HepG2 (cell line): ENCODE measurements at regions not wholly inside any gene's neighbourhood (a gene's known extent, or its start where the extent isn't known, plus 50 kb on each side); places are given as distances from the start of the nearest gene placed in this dataset.

Experiments used
- ATAC-seq: fragments of 200-7000 bp; cut with Tn5 transposase; 3 replicates; pipeline ENCODE4 v1.9.1; 2020; ENCODE audit warnings: mild to moderate bottlenecking, moderate library complexity
- BruUV-seq: library from RNA; stranded (reverse); fragments of 400-500 nt; replicated peaks from 2 replicates; lab custom pipeline; 2021; lab: Mats Ljungman, UMichigan
- CTCF ChIA-PET: fragments of 300-600 bp; formaldehyde crosslinking; extraction: SDS; loops from one replicate; lab custom pipeline; 2021; ENCODE audit warnings: low total read pairs, inconsistent platforms, low intra/inter-chr PET ratio; lab: Yijun Ruan, JAX
- POLR2A ChIA-PET: fragments of 350-600 bp; sonication (Branson Sonifier 250); formaldehyde crosslinking; loops from one replicate; lab custom pipeline; 2020; ENCODE audit warnings: antibody characterized with exemption, inconsistent platforms; lab: Yijun Ruan, JAX
- DNase-seq: peaks from one replicate; pipeline ENCODE4 v3.0.0-alpha.2; 2015; ENCODE audit warnings: low spot score
- FAIRE-seq: peaks from 3 replicates; lab custom pipeline; 2011; peaks lifted over from hg19 to GRCh38; lab: Jason Lieb, UNC
- H2AFZ ChIP-seq: one replicate; pipeline ENCODE4 v1.6.1; 2011; ENCODE audit warnings: low read length, inconsistent platforms
- H3K27ac ChIP-seq: fragments of 300-600 bp; 3 replicates; pipeline ENCODE4 v1.8.0; 2011; ENCODE audit warnings: mixed run types, mild to moderate bottlenecking, mixed read lengths, low read length, inconsistent platforms; ENCODE audit not compliant: insufficient read depth; ENCODE audit errors: extremely low read length
- H3K27me3 ChIP-seq, 2 experiments: fragments of 200-600 bp in 1 of 2; 2 replicates in 1 of 2; 3 replicates in 1 of 2; pipeline versions ENCODE4 v1.6.0 to v1.8.0; 2011; ENCODE audit warnings: low read length in 2 of 2, mild to moderate bottlenecking in 2 of 2, moderate library complexity in 2 of 2, inconsistent platforms in 1 of 2; ENCODE audit not compliant: insufficient read depth in 2 of 2, control insufficient read depth in 1 of 2
- H3K36me3 ChIP-seq, 2 experiments: fragments of 200-600 bp in 1 of 2; replicated peaks in 1 of 2; 2 replicates in 1 of 2; 3 replicates in 1 of 2; pipeline versions ENCODE4 v1.5.1 to v1.8.0; 2011; ENCODE audit warnings: low read length in 2 of 2, inconsistent platforms in 1 of 2; ENCODE audit not compliant: insufficient read depth in 2 of 2, control insufficient read depth in 1 of 2
- H3K4me1 ChIP-seq: 2 replicates; pipeline ENCODE4 v1.5.1; 2012; ENCODE audit warnings: low read length, inconsistent platforms; ENCODE audit not compliant: insufficient read depth
- H3K4me2 ChIP-seq: 2 replicates; pipeline ENCODE4 v1.6.0; 2011; ENCODE audit warnings: low read depth, low read length, inconsistent platforms
- H3K4me3 ChIP-seq, 3 experiments: fragments of 200-600 bp in 1 of 3; sonication (generic), shearing (Covaris generic) in 1 of 3; replicated peaks in 1 of 3; 2 replicates each; pipeline ENCODE4 v1.5.1; 2011 to 2016; ENCODE audit warnings: low read length in 3 of 3, inconsistent platforms in 2 of 3, low read depth in 2 of 3, mild to moderate bottlenecking in 2 of 3, control low read depth in 1 of 3, mixed read lengths in 1 of 3; ENCODE audit not compliant: insufficient read depth in 1 of 3
- H3K79me2 ChIP-seq: one replicate; pipeline ENCODE4 v1.6.1; 2011; ENCODE audit warnings: low read length, inconsistent platforms; ENCODE audit not compliant: insufficient read depth
- H3K9ac ChIP-seq: 2 replicates; pipeline ENCODE4 v1.6.0; 2011; ENCODE audit warnings: mild to moderate bottlenecking, low read depth, low read length, inconsistent platforms; ENCODE audit not compliant: insufficient read depth
- H3K9me3 ChIP-seq: 2 replicates; pipeline ENCODE4 v1.5.1; 2012; ENCODE audit warnings: mild to moderate bottlenecking, low read length
- H4K20me1 ChIP-seq: 2 replicates; pipeline ENCODE4 v1.6.0; 2011; ENCODE audit warnings: inconsistent platforms, mild to moderate bottlenecking, low read length, moderate library complexity; ENCODE audit not compliant: insufficient read depth
- BHLHE40 ChIP-seq: IDR thresholded peaks from 2 replicates; pipeline ENCODE4 v1.6.1; 2011; ENCODE audit warnings: low read length, improper control_type of control experiment
- CAMTA2 ChIP-seq: sonication (generic); formaldehyde crosslinking; IDR thresholded peaks from 2 replicates; pipeline ENCODE4 v1.4.0; 2020; ENCODE audit warnings: mild to moderate bottlenecking, missing genetic modification reagents, borderline replicate concordance
- CENPT ChIP-seq: sonication (generic); formaldehyde crosslinking; IDR thresholded peaks from 2 replicates; pipeline ENCODE4 v1.8.0; 2022; ENCODE audit warnings: low read depth, mild to moderate bottlenecking, moderate library complexity, missing genetic modification reagents
- MAFF ChIP-seq: IDR thresholded peaks from 2 replicates; pipeline ENCODE4 v1.6.1; 2011; ENCODE audit warnings: low read depth, low read length, improper control_type of control experiment
- RARA ChIP-seq: IDR thresholded peaks from 2 replicates; pipeline ENCODE4 v1.6.1; 2016; ENCODE audit warnings: missing genetic modification reagents, missing compliant biosample characterization
- ZFP1 ChIP-seq: IDR thresholded peaks from 2 replicates; pipeline ENCODE4 v1.6.1; 2016
- ZNF350 ChIP-seq: sonication (generic); formaldehyde crosslinking; IDR thresholded peaks from 2 replicates; pipeline ENCODE4 v1.4.0; 2020; ENCODE audit warnings: mild to moderate bottlenecking, low read depth, missing genetic modification reagents, borderline replicate concordance
- WGBS: methylation state at CpG from one replicate; pipeline ENCODE4 v1.1.6; 2017; ENCODE audit warnings: low lambda C conversion rate; 5-methylcytosine and 5-hydroxymethylcytosine counted together
- in situ Hi-C: cut with HindIII; loops from 2 replicates; pipeline ENCODE4 v1.10.0; 2017; ENCODE audit warnings: low pct_unique_long_range_greater_than_20kb; ENCODE audit not compliant: extremely low pct_ligation_motif_present
- intact Hi-C: fragments of 100-400 bp; cut with micrococcal nuclease; formaldehyde crosslinking; loops from one replicate; pipeline ENCODE4 v1.10.0; 2022; ENCODE audit not compliant: unreplicated experiment
- TF ChIP-seq, protein P1 (sequence below): IDR thresholded peaks from 2 replicates; pipeline ENCODE4 v1.6.1; 2018; ENCODE audit warnings: missing genetic modification reagents
- TF ChIP-seq, protein P2 (sequence below): sonication (generic); formaldehyde crosslinking; IDR thresholded peaks from 2 replicates; pipeline ENCODE4 v1.9.0; 2022; ENCODE audit warnings: low read depth, missing genetic modification reagents

DNA sequence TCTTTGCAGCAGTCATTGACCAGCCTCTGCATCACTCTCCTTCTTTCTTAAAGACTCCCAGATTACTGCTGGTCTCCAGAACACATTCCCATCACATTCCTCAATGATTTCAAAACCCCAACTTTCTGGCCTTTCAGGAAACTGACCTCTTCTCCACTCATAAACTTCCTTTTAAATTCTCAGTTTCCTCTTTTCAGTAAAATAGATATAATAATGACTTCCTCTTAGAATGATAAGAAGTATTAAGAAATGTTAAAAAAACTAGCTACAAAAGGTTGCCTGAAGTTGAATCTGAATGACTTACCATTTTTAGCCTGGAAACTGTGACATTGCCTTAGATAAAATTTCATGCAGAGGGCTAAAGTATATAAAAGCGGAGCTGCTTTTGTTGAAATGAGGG, 239.3 kb downstream of the OGFRL1 start:
- BruUV-seq, result no TSS peak
- Histone ChIP-seq H3K9me3 (no peaks in the 10 kb centered on the region), H3K9ac (no peak overlapping the region), H2AFZ (no peak overlapping the region), H3K4me1 (no peaks in the 10 kb centered on the region), H4K20me1 (no peaks in the 10 kb centered on the region), H3K79me2 (no peaks in the 10 kb centered on the region), H3K27me3 (peaks cover 0 to 1% of the 10 kb centered on the region in 2 experiments; a peak in 1 of 5 replicates), H3K4me3 (no peak overlapping the region), H3K27ac (no peak overlapping the region), H3K36me3 (no peaks in the 10 kb centered on the region), H3K4me2 (no peak overlapping the region)
- intact Hi-C loops (no loop called here), in situ Hi-C loops (no loop called here)
- ATAC-seq (no peak), DNase-seq (no peak), FAIRE-seq (no peak)
- ChIA-PET POLR2A (no interaction called here), CTCF (no interaction called here)
- TF ChIP-seq, protein P1, sequence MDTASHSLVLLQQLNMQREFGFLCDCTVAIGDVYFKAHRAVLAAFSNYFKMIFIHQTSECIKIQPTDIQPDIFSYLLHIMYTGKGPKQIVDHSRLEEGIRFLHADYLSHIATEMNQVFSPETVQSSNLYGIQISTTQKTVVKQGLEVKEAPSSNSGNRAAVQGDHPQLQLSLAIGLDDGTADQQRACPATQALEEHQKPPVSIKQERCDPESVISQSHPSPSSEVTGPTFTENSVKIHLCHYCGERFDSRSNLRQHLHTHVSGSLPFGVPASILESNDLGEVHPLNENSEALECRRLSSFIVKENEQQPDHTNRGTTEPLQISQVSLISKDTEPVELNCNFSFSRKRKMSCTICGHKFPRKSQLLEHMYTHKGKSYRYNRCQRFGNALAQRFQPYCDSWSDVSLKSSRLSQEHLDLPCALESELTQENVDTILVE (CRISPR knock-in tag), result no peak
- no peak for TF ChIP-seq MAFF
- TF ChIP-seq ZFP1 (CRISPR knock-in tag), result no peak
- no peak for TF ChIP-seq BHLHE40
- TF ChIP-seq CAMTA2 (CRISPR knock-in tag), result no peak
- WGBS, result 70% methylated on average over 1 of the region's 1 CpG

GRCh38 chr6:71529026-71529425, 240.4 kb downstream of the OGFRL1 start:
- TF ChIP-seq CENPT (CRISPR knock-in tag) (no peak), RARA (no peak), ZNF350 (CRISPR knock-in tag) (no peak)
- TF ChIP-seq, protein P2, sequence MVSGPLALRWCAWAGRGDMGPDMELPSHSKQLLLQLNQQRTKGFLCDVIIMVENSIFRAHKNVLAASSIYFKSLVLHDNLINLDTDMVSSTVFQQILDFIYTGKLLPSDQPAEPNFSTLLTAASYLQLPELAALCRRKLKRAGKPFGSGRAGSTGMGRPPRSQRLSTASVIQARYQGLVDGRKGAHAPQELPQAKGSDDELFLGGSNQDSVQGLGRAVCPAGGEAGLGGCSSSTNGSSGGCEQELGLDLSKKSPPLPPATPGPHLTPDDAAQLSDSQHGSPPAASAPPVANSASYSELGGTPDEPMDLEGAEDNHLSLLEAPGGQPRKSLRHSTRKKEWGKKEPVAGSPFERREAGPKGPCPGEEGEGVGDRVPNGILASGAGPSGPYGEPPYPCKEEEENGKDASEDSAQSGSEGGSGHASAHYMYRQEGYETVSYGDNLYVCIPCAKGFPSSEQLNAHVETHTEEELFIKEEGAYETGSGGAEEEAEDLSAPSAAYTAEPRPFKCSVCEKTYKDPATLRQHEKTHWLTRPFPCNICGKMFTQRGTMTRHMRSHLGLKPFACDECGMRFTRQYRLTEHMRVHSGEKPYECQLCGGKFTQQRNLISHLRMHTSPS (CRISPR knock-in tag), result no peak
- TF ChIP-seq, all 625 proteins: peak for 0
- peaks cover 0 to 1% of the 10 kb centered on the region in 2 experiments; a peak in 1 of 5 replicates for H3K27me3 ChIP-seq
- CTCF ChIA-PET, result no interaction called here
- DNase-seq, result no peak
- H3K36me3 ChIP-seq, result no peaks in the 10 kb centered on the region
- H3K9ac ChIP-seq, result no peak overlapping the region
- no peak overlapping the region for H2AFZ ChIP-seq
- WGBS, result 0% methylated on average over 2 of the region's 2 CpGs
- ATAC-seq, result no peak
- FAIRE-seq, result no peak
- intact Hi-C loops, result no loop called here
- in situ Hi-C loops, result no loop called here
- H3K4me2 ChIP-seq, result no peak overlapping the region
- no peaks in the 10 kb centered on the region for H3K79me2 ChIP-seq
- no peaks in the 10 kb centered on the region for H3K4me1 ChIP-seq
- POLR2A ChIA-PET, result no interaction called here
- H3K4me3 ChIP-seq, result no peak overlapping the region
- no peaks in the 10 kb centered on the region for H4K20me1 ChIP-seq
- no peaks in the 10 kb centered on the region for H3K9me3 ChIP-seq
- H3K27ac ChIP-seq, result no peak overlapping the region
- BruUV-seq, result no TSS peak
